Neuronal stem cell (in vitro differentiated cells): ENCODE measurements at regions not wholly inside any gene's neighbourhood (a gene's known extent, or its start where the extent isn't known, plus 50 kb on each side); places are given as distances from the start of the nearest gene placed in this dataset.

Experiments used
- DNase-seq: peaks from one replicate; pipeline ENCODE4 v3.0.0-alpha.2; 2013; ENCODE audit warnings: low spot score
- H2AFZ ChIP-seq: one replicate; pipeline ENCODE4 v1.6.1; 2013; ENCODE audit warnings: mild to moderate bottlenecking, low read length, inconsistent platforms
- H2AK5ac ChIP-seq: 2 replicates; pipeline ENCODE4 v1.6.1; 2013; ENCODE audit warnings: low read depth, mild to moderate bottlenecking, inconsistent platforms, low read length, moderate library complexity, mixed read lengths
- H2BK120ac ChIP-seq: 2 replicates; pipeline ENCODE4 v1.6.1; 2013; ENCODE audit warnings: low read depth, mild to moderate bottlenecking, inconsistent platforms, low read length, moderate library complexity, mixed read lengths
- H2BK12ac ChIP-seq: one replicate; pipeline ENCODE4 v1.6.1; 2013; ENCODE audit warnings: low read length, inconsistent platforms
- H2BK15ac ChIP-seq: 2 replicates; pipeline ENCODE4 v1.6.1; 2013; ENCODE audit warnings: mild to moderate bottlenecking, low read length, inconsistent platforms, mixed read lengths
- H2BK5ac ChIP-seq: one replicate; pipeline ENCODE4 v1.6.1; 2013; ENCODE audit warnings: inconsistent platforms, mild to moderate bottlenecking, low read length, moderate library complexity
- H3K14ac ChIP-seq: one replicate; pipeline ENCODE4 v1.6.1; 2013; ENCODE audit warnings: low read length, inconsistent platforms
- H3K18ac ChIP-seq: 2 replicates; pipeline ENCODE4 v1.6.1; 2013; ENCODE audit warnings: low read length, inconsistent platforms
- H3K23ac ChIP-seq: 2 replicates; pipeline ENCODE4 v1.6.1; 2013; ENCODE audit warnings: low read depth, mild to moderate bottlenecking, mixed read lengths, low read length, inconsistent platforms; ENCODE audit not compliant: poor library complexity
- H3K27ac ChIP-seq: replicated peaks from 3 replicates; pipeline ENCODE4 v1.5.1; 2013; ENCODE audit warnings: low read length, inconsistent platforms
- H3K27me3 ChIP-seq, 3 experiments: 2 replicates each; pipeline ENCODE4 v1.6.1; 2013; ENCODE audit warnings: low read length in 3 of 3, mild to moderate bottlenecking in 2 of 3, inconsistent platforms in 1 of 3, low read depth in 1 of 3, mixed read lengths in 1 of 3, moderate library complexity in 1 of 3; ENCODE audit not compliant: control insufficient read depth in 3 of 3, insufficient read depth in 3 of 3
- H3K36me3 ChIP-seq, 2 donors: replicated peaks in 1 of 2; 2 replicates each; pipeline ENCODE4 v1.6.1; 2013; ENCODE audit warnings: low read length in 2 of 2; ENCODE audit not compliant: control insufficient read depth in 2 of 2, insufficient read depth in 2 of 2
- H3K4ac ChIP-seq: 2 replicates; pipeline ENCODE4 v1.6.1; 2013; ENCODE audit warnings: inconsistent platforms, mild to moderate bottlenecking, low read length, moderate library complexity
- H3K4me1 ChIP-seq, 2 donors: 1 replicate in 1 of 2; 2 replicates in 1 of 2; pipeline ENCODE4 v1.6.1; 2013; ENCODE audit warnings: low read length in 2 of 2, low read depth in 1 of 2; ENCODE audit not compliant: control insufficient read depth in 2 of 2, insufficient read depth in 1 of 2
- H3K4me2 ChIP-seq: one replicate; pipeline ENCODE4 v1.6.1; 2013; ENCODE audit warnings: mild to moderate bottlenecking, low read length, inconsistent platforms; ENCODE audit not compliant: insufficient read depth, poor library complexity, severe bottlenecking
- H3K4me3 ChIP-seq, 2 donors: 2 replicates each; pipeline ENCODE4 v1.5.1; 2013; ENCODE audit warnings: low read length in 2 of 2, mild to moderate bottlenecking in 2 of 2, inconsistent platforms in 1 of 2, moderate library complexity in 1 of 2
- H3K79me1 ChIP-seq: one replicate; pipeline ENCODE4 v1.6.1; 2013; ENCODE audit warnings: low read depth, mild to moderate bottlenecking, inconsistent platforms, low read length, moderate library complexity
- H3K9ac ChIP-seq: one replicate; pipeline ENCODE4 v1.6.1; 2013; ENCODE audit warnings: mild to moderate bottlenecking, low read depth, low read length, inconsistent platforms; ENCODE audit not compliant: poor library complexity
- H3K9me3 ChIP-seq, 2 donors: replicated peaks in 1 of 2; 2 replicates each; pipeline versions ENCODE3 to v1.6.1; 2013; ENCODE audit warnings: low read length in 2 of 2, mild to moderate bottlenecking in 2 of 2, inconsistent platforms in 1 of 2, low read depth in 1 of 2, mixed read lengths in 1 of 2, moderate library complexity in 1 of 2; ENCODE audit not compliant: control insufficient read depth in 2 of 2, insufficient read depth in 1 of 2
- H4K8ac ChIP-seq: one replicate; pipeline ENCODE4 v1.6.1; 2013; ENCODE audit warnings: low read depth, mild to moderate bottlenecking, inconsistent platforms, low read length, moderate library complexity
- H4K91ac ChIP-seq: one replicate; pipeline ENCODE4 v1.6.1; 2013; ENCODE audit warnings: low read length, low read depth, mild to moderate bottlenecking, inconsistent platforms; ENCODE audit not compliant: poor library complexity
- WGBS, 2 donors: extraction: QIAGEN DNeasy Blood & Tissue Kit; methylation state at CpG; one replicate each; pipeline ENCODE4 v1.1.7; 2013; ENCODE audit warnings: missing lambda C conversion rate in 2 of 2, mixed read lengths in 1 of 2; ENCODE audit not compliant: insufficient read length in 2 of 2, insufficient replicate concordance in 1 of 2; ENCODE audit errors: extremely low coverage in 2 of 2; 5-methylcytosine and 5-hydroxymethylcytosine counted together

GRCh38 chr2:237012577-237013267, 73.0 kb upstream of the COPS8 start:
- Histone ChIP-seq H3K27me3 (no peaks in the 10 kb centered on the region), H2BK12ac (no peak overlapping the region), H3K27ac (no peak overlapping the region), H3K4me3 (no peak overlapping the region), H3K4me2 (no peak overlapping the region), H3K4ac (no peak overlapping the region), H3K79me1 (no peaks in the 10 kb centered on the region), H3K14ac (no peak overlapping the region), H2BK5ac (no peak overlapping the region), H2AK5ac (no peak overlapping the region), H3K4me1 (peaks cover 14 to 20% of the 10 kb centered on the region in 2 donors), H2BK120ac (no peak overlapping the region), H3K18ac (peak overlapping the region; percentile 69), H3K9me3 (peaks cover 7 to 35% of the 10 kb centered on the region in 2 donors), H2BK15ac (no peak overlapping the region), H3K23ac (no peak overlapping the region), H4K8ac (no peak overlapping the region), H3K36me3 (no peaks in the 10 kb centered on the region), H4K91ac (no peak overlapping the region), H3K9ac (no peak overlapping the region), H2AFZ (no peak overlapping the region)
- no peak for DNase-seq
- no CpG with 5 or more reads among the region's 16 CpGs for WGBS, 2 donors

- H3K4me2 ChIP-seq = no peak overlapping the region
- H3K4me1 ChIP-seq = peaks cover 9 to 12% of the 10 kb centered on the region in 2 donors
- no peak overlapping the region for H3K4me3 ChIP-seq
- H2AFZ ChIP-seq = no peak overlapping the region
- no peak overlapping the region for H3K9ac ChIP-seq
- no peak overlapping the region for H3K23ac ChIP-seq
- H3K36me3 ChIP-seq = no peaks in the 10 kb centered on the region
- H3K27me3 ChIP-seq = no peaks in the 10 kb centered on the region
- H2BK15ac ChIP-seq = no peak overlapping the region
- H3K79me1 ChIP-seq = no peaks in the 10 kb centered on the region
- no peak overlapping the region for H2AK5ac ChIP-seq
- H3K4ac ChIP-seq = no peak overlapping the region
- H3K27ac ChIP-seq = no peak overlapping the region
- peaks cover 7 to 36% of the 10 kb centered on the region in 2 donors for H3K9me3 ChIP-seq
- no peak overlapping the region for H3K14ac ChIP-seq
- no peak for DNase-seq
- no peak overlapping the region for H3K18ac ChIP-seq
- no peak overlapping the region for H2BK12ac ChIP-seq
- H4K91ac ChIP-seq = no peak overlapping the region
- no peak overlapping the region for H2BK120ac ChIP-seq
- H4K8ac ChIP-seq = no peak overlapping the region
- no CpG with 5 or more reads among the region's 10 CpGs for WGBS, 2 donors
- H2BK5ac ChIP-seq = no peak overlapping the region
Observed at GRCh38 chr2:237016121-237016915, 69.4 kb upstream of the COPS8 start.

GRCh38 chr2:237020090-237020489, 65.6 kb upstream of the COPS8 start:
- H2AK5ac ChIP-seq = no peak overlapping the region
- H3K9me3 ChIP-seq = peaks cover 10 to 44% of the 10 kb centered on the region in 2 donors
- no peaks in the 10 kb centered on the region for H3K4me1 ChIP-seq
- H2AFZ ChIP-seq = no peak overlapping the region
- H3K9ac ChIP-seq = no peak overlapping the region
- H2BK5ac ChIP-seq = no peak overlapping the region
- no peaks in the 10 kb centered on the region for H3K79me1 ChIP-seq
- no peak overlapping the region for H3K14ac ChIP-seq
- no peak overlapping the region for H3K4me3 ChIP-seq
- H3K4ac ChIP-seq = no peak overlapping the region
- no peak overlapping the region for H2BK15ac ChIP-seq
- no peak overlapping the region for H3K23ac ChIP-seq
- WGBS, 2 donors = no CpG with 5 or more reads among the region's 2 CpGs
- H4K91ac ChIP-seq = no peak overlapping the region
- no peak overlapping the region for H3K4me2 ChIP-seq
- H3K36me3 ChIP-seq = no peaks in the 10 kb centered on the region
- no peak for DNase-seq
- no peak overlapping the region for H3K27ac ChIP-seq
- no peak overlapping the region for H3K18ac ChIP-seq
- H4K8ac ChIP-seq = no peak overlapping the region
- H2BK120ac ChIP-seq = no peak overlapping the region
- no peaks in the 10 kb centered on the region for H3K27me3 ChIP-seq
- no peak overlapping the region for H2BK12ac ChIP-seq

GRCh38 chr2:237022533-237022932, 63.2 kb upstream of the COPS8 start:
- no peak for DNase-seq
- Histone ChIP-seq H3K79me1 (no peaks in the 10 kb centered on the region), H3K36me3 (no peaks in the 10 kb centered on the region), H2BK12ac (no peak overlapping the region), H3K4me3 (no peak overlapping the region), H2AFZ (no peak overlapping the region), H2BK5ac (no peak overlapping the region), H3K9ac (no peak overlapping the region), H3K18ac (no peak overlapping the region), H3K27ac (no peak overlapping the region), H4K91ac (no peak overlapping the region), H3K4me1 (peaks cover 1 to 6% of the 10 kb centered on the region in 2 donors), H3K14ac (no peak overlapping the region), H2BK120ac (no peak overlapping the region), H2AK5ac (no peak overlapping the region), H3K4me2 (no peak overlapping the region), H3K4ac (no peak overlapping the region), H3K27me3 (no peaks in the 10 kb centered on the region), H4K8ac (no peak overlapping the region), H3K9me3 (peaks cover 3 to 28% of the 10 kb centered on the region in 2 donors), H2BK15ac (no peak overlapping the region), H3K23ac (no peak overlapping the region)
- no CpG with 5 or more reads among the region's 8 CpGs for WGBS, 2 donors
